Stimulated activated naive CD8-positive, alpha-beta T cell treated with anti-CD3 and anti-CD28 coated beads, Interleukin-15, amount 100 ng/mL, for 72 hours (primary cell): ENCODE measurements at regions not wholly inside any gene's neighbourhood (a gene's known extent, or its start where the extent isn't known, plus 50 kb on each side); places are given as distances from the start of the nearest gene placed in this dataset.
"Not testable (repeated sequence)": the region's sequence is repeated elsewhere in the genome, so short reads cannot be mapped to it uniquely, and the experiment has no call there.

ENCODE experiments used
- ATAC-seq: fragments of 150-1000 bp; cut with Tn5 transposase; 2 replicates; pipeline ENCODE4 v1.10.0; 2021; ENCODE audit warnings: mild to moderate bottlenecking, moderate library complexity
- DNase-seq, 2 donors: peaks; one replicate each; pipeline ENCODE4 v3.0.0; 2021 to 2022
- H3K27ac Mint-ChIP-seq, 2 donors: one replicate each; pipeline ENCODE4 v1.8.0; 2022; ENCODE audit warnings: mild to moderate bottlenecking in 2 of 2, mixed read lengths in 2 of 2, moderate library complexity in 2 of 2
- H3K27me3 Mint-ChIP-seq: one replicate; pipeline ENCODE4 v1.8.0; 2022; ENCODE audit warnings: mixed read lengths
- H3K4me1 Mint-ChIP-seq: one replicate; pipeline ENCODE4 v1.8.0; 2022; ENCODE audit warnings: mild to moderate bottlenecking, mixed read lengths
- H3K4me3 Mint-ChIP-seq, 2 donors: one replicate each; pipeline ENCODE4 v1.8.0; 2022; ENCODE audit warnings: mild to moderate bottlenecking in 2 of 2, mixed read lengths in 2 of 2, moderate library complexity in 1 of 2
- H3K9me3 Mint-ChIP-seq, 2 donors: one replicate each; pipeline ENCODE4 v1.8.0; 2022; ENCODE audit warnings: mixed read lengths in 2 of 2

- no peak overlapping the region for H3K27ac Mint-ChIP-seq
- DNase-seq = no peak
- H3K4me1 Mint-ChIP-seq = no peaks in the 10 kb centered on the region
- no peaks in the 10 kb centered on the region for H3K9me3 Mint-ChIP-seq
- ATAC-seq = no peak
- H3K4me3 Mint-ChIP-seq = no peak overlapping the region
- H3K27me3 Mint-ChIP-seq = peaks cover 3% of the 10 kb centered on the region
Observed at GRCh38 chr2:226551522-226552250, 247.9 kb downstream of the IRS1 start.

- DNase-seq (no peak), ATAC-seq (no peak)
- Mint-ChIP-seq H3K27ac (no peak overlapping the region), H3K4me1 (no peaks in the 10 kb centered on the region), H3K27me3 (no peaks in the 10 kb centered on the region), H3K4me3 (no peak overlapping the region), H3K9me3 (peaks cover 0 to 5% of the 10 kb centered on the region in 2 donors)
Observed at GRCh38 chr2:226550801-226551200, 248.8 kb downstream of the IRS1 start.

GRCh38 chr2:226548732-226549131 lies 250.9 kb downstream of the IRS1 start:
- Mint-ChIP-seq H3K4me3 (no peak overlapping the region), H3K27me3 (no peaks in the 10 kb centered on the region), H3K4me1 (no peaks in the 10 kb centered on the region), H3K27ac (peak overlapping the region in 1 of 2 donors; percentile 7), H3K9me3 (peaks cover 0 to 9% of the 10 kb centered on the region in 2 donors)
- ATAC-seq (no peak), DNase-seq (no peak)

- Mint-ChIP-seq H3K9me3 (peaks cover 0 to 13% of the 10 kb centered on the region in 2 donors), H3K27me3 (peaks cover 7% of the 10 kb centered on the region), H3K27ac (no peak overlapping the region), H3K4me3 (no peak overlapping the region), H3K4me1 (no peaks in the 10 kb centered on the region)
- no peak for DNase-seq
- ATAC-seq = no peak
Observed at GRCh38 chr2:226544596-226545210, 254.9 kb downstream of the IRS1 start.

- Mint-ChIP-seq H3K4me1 (no peaks in the 10 kb centered on the region), H3K4me3 (no peak overlapping the region), H3K27me3 (peaks cover 7% of the 10 kb centered on the region), H3K27ac (no peak overlapping the region), H3K9me3 (peaks cover 0 to 5% of the 10 kb centered on the region in 2 donors)
- no peak for DNase-seq
- no peak for ATAC-seq
Observed at GRCh38 chr2:226540204-226540994, 259.2 kb downstream of the IRS1 start.

GRCh38 chr2:226536410-226536809 lies 263.2 kb downstream of the IRS1 start:
- H3K4me3 Mint-ChIP-seq = no peak overlapping the region

GRCh38 chr2:226532976-226533375 lies 266.6 kb downstream of the IRS1 start:
- not testable (repeated sequence) for H3K27ac Mint-ChIP-seq, H3K4me3 Mint-ChIP-seq, H3K9me3 Mint-ChIP-seq

More at GRCh38 chr2:226536410-226536809, 263.2 kb downstream of the IRS1 start:
- no peaks in the 10 kb centered on the region for H3K4me1 Mint-ChIP-seq
- no peak overlapping the region for H3K27ac Mint-ChIP-seq
- H3K9me3 Mint-ChIP-seq = no peaks in the 10 kb centered on the region
- no peak for ATAC-seq
- peaks cover 1% of the 10 kb centered on the region for H3K27me3 Mint-ChIP-seq
- DNase-seq = no peak

GRCh38 chr2:226531061-226531810 lies 268.4 kb downstream of the IRS1 start:
- Mint-ChIP-seq H3K4me3 (no peak overlapping the region), H3K4me1 (no peaks in the 10 kb centered on the region), H3K27me3 (no peaks in the 10 kb centered on the region), H3K27ac (no peak overlapping the region), H3K9me3 (no peaks in the 10 kb centered on the region)
- no peak for ATAC-seq
- DNase-seq = no peak

More at GRCh38 chr2:226532976-226533375, 266.6 kb downstream of the IRS1 start:
- DNase-seq, H3K4me1 Mint-ChIP-seq, H3K27me3 Mint-ChIP-seq, ATAC-seq: not testable (repeated sequence)

GRCh38 chr2:226529556-226529955 lies 270.1 kb downstream of the IRS1 start:
- Mint-ChIP-seq H3K9me3 (no peaks in the 10 kb centered on the region), H3K27ac (no peak overlapping the region), H3K27me3 (no peaks in the 10 kb centered on the region), H3K4me1 (no peaks in the 10 kb centered on the region), H3K4me3 (no peak overlapping the region)
- DNase-seq = no peak
- ATAC-seq = no peak

GRCh38 chr2:226526716-226527115 lies 272.9 kb downstream of the IRS1 start:
- Mint-ChIP-seq H3K27ac (no peak overlapping the region), H3K27me3 (no peaks in the 10 kb centered on the region), H3K9me3 (peaks cover 0 to 7% of the 10 kb centered on the region in 2 donors), H3K4me1 (no peaks in the 10 kb centered on the region), H3K4me3 (no peak overlapping the region)
- no peak for DNase-seq
- no peak for ATAC-seq

- Mint-ChIP-seq H3K27ac (no peak overlapping the region), H3K4me1 (no peaks in the 10 kb centered on the region), H3K4me3 (no peak overlapping the region), H3K27me3 (no peaks in the 10 kb centered on the region), H3K9me3 (peaks cover 0 to 14% of the 10 kb centered on the region in 2 donors)
- no peak for DNase-seq
- ATAC-seq = no peak
Observed at GRCh38 chr2:226524381-226524843, 275.2 kb downstream of the IRS1 start.

GRCh38 chr2:226520723-226521122 lies 278.9 kb downstream of the IRS1 start:
- no peak for ATAC-seq
- no peak overlapping the region for H3K4me3 Mint-ChIP-seq
- H3K9me3 Mint-ChIP-seq = peaks cover 0 to 14% of the 10 kb centered on the region in 2 donors
- no peak for DNase-seq
- no peak overlapping the region for H3K27ac Mint-ChIP-seq
- H3K27me3 Mint-ChIP-seq = no peaks in the 10 kb centered on the region
- no peaks in the 10 kb centered on the region for H3K4me1 Mint-ChIP-seq

GRCh38 chr2:226515344-226516055 lies 284.1 kb downstream of the IRS1 start:
- H3K27ac Mint-ChIP-seq = no peak overlapping the region
- ATAC-seq (no peak), DNase-seq (no peak)
- H3K4me3 Mint-ChIP-seq = no peak overlapping the region
- no peaks in the 10 kb centered on the region for H3K9me3 Mint-ChIP-seq
- peaks cover 7% of the 10 kb centered on the region for H3K27me3 Mint-ChIP-seq
- H3K4me1 Mint-ChIP-seq = no peaks in the 10 kb centered on the region

GRCh38 chr2:226514895-226515294 lies 284.7 kb downstream of the IRS1 start:
- H3K27ac Mint-ChIP-seq = no peak overlapping the region
- ATAC-seq (no peak), DNase-seq (no peak)
- H3K27me3 Mint-ChIP-seq = peaks cover 7% of the 10 kb centered on the region
- H3K4me3 Mint-ChIP-seq = no peak overlapping the region
- H3K4me1 Mint-ChIP-seq = no peaks in the 10 kb centered on the region
- H3K9me3 Mint-ChIP-seq = no peaks in the 10 kb centered on the region

GRCh38 chr2:226511311-226511710 lies 288.3 kb downstream of the IRS1 start:
- ATAC-seq = no peak
- H3K4me3 Mint-ChIP-seq = no peak overlapping the region
- H3K27me3 Mint-ChIP-seq = peaks cover 20% of the 10 kb centered on the region
- DNase-seq = no peak
- no peak overlapping the region for H3K27ac Mint-ChIP-seq
- no peaks in the 10 kb centered on the region for H3K4me1 Mint-ChIP-seq
- no peaks in the 10 kb centered on the region for H3K9me3 Mint-ChIP-seq
